Gastroesophageal sphincter (tissue), 3 donors: ENCODE measurements at regions not wholly inside any gene's neighbourhood (a gene's known extent, or its start where the extent isn't known, plus 50 kb on each side); places are given as distances from the start of the nearest gene placed in this dataset.

Source experiments
- CTCF ChIP-seq, 4 experiments: fragments of 200-600 bp in 2 of 4; fragments of 450-650 bp in 2 of 4; sonication (generic) in 1 of 4; IDR thresholded peaks; one replicate each; pipeline ENCODE4 v1.5.1; 2017 to 2019; ENCODE audit warnings: antibody characterized with exemption in 4 of 4, mild to moderate bottlenecking in 2 of 4, moderate library complexity in 2 of 4
- EP300 ChIP-seq: sonication (generic); formaldehyde crosslinking; IDR thresholded peaks from one replicate; pipeline ENCODE4 v1.6.1; 2017; ENCODE audit warnings: antibody characterized with exemption, mild to moderate bottlenecking
- POLR2A ChIP-seq, 2 donors: fragments of 450-650 bp; IDR thresholded peaks; one replicate each; pipeline ENCODE4 v1.6.1; 2017; ENCODE audit warnings: antibody characterized with exemption in 2 of 2, mild to moderate bottlenecking in 2 of 2, moderate library complexity in 1 of 2
- POLR2AphosphoS5 ChIP-seq: sonication (generic); formaldehyde crosslinking; IDR thresholded peaks from one replicate; pipeline ENCODE4 v1.6.1; 2017; ENCODE audit warnings: antibody characterized with exemption

GRCh38 chr2:107437807-107438206, 388.9 kb upstream of the RGPD4 start:
- TF ChIP-seq CTCF (IDR thresholded peaks at IDR 0.05) (no peak), POLR2AphosphoS5 (no peak), EP300 (no peak), POLR2A (IDR thresholded peaks at IDR 0.05) (no peak)
